ENCODE measurements at regions not wholly inside any gene's neighbourhood (a gene's known extent, or its start where the extent isn't known, plus 50 kb on each side); places are given as distances from the start of the nearest gene placed in this dataset.

DNA sequence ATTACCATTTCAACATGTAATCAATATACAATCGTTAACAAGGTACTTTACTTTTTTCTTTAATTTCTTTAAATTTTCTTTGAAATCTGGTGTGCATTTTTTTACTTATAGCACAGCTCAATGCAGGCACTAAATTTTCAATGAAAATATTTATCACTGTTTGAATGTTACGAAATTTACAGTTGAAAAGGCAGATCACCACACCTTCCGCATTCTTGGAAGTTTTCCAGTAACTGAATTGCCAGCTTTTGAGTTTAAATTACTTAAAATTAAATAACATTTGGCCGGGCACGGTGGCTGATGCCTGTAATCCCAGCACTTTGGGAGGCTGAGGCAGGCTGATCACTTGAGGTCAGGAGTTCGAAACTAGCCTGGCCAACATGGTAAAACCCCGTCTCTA is 309.9 kb downstream of the BMP7 start:
- Histone ChIP-seq H3K36me3 (no peaks in the 10 kb centered on the region), H3K9me3 (no peaks in the 10 kb centered on the region), H3K4me3 (ENCODE audit: low read depth in 1 of 2, low read length in 1 of 2) (no peak overlapping the region), H3K27ac (no peak overlapping the region), H3K27me3 (peaks cover 62% of the 10 kb centered on the region), H3K4me1 (ENCODE audit: control insufficient read depth in 1 of 2, insufficient read depth in 1 of 2, low read depth in 1 of 2, low read length in 1 of 2) (no peaks in the 10 kb centered on the region)
- TF ChIP-seq, protein P1, sequence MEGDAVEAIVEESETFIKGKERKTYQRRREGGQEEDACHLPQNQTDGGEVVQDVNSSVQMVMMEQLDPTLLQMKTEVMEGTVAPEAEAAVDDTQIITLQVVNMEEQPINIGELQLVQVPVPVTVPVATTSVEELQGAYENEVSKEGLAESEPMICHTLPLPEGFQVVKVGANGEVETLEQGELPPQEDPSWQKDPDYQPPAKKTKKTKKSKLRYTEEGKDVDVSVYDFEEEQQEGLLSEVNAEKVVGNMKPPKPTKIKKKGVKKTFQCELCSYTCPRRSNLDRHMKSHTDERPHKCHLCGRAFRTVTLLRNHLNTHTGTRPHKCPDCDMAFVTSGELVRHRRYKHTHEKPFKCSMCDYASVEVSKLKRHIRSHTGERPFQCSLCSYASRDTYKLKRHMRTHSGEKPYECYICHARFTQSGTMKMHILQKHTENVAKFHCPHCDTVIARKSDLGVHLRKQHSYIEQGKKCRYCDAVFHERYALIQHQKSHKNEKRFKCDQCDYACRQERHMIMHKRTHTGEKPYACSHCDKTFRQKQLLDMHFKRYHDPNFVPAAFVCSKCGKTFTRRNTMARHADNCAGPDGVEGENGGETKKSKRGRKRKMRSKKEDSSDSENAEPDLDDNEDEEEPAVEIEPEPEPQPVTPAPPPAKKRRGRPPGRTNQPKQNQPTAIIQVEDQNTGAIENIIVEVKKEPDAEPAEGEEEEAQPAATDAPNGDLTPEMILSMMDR (IDR thresholded peaks at IDR 0.05) = no peak

DNA sequence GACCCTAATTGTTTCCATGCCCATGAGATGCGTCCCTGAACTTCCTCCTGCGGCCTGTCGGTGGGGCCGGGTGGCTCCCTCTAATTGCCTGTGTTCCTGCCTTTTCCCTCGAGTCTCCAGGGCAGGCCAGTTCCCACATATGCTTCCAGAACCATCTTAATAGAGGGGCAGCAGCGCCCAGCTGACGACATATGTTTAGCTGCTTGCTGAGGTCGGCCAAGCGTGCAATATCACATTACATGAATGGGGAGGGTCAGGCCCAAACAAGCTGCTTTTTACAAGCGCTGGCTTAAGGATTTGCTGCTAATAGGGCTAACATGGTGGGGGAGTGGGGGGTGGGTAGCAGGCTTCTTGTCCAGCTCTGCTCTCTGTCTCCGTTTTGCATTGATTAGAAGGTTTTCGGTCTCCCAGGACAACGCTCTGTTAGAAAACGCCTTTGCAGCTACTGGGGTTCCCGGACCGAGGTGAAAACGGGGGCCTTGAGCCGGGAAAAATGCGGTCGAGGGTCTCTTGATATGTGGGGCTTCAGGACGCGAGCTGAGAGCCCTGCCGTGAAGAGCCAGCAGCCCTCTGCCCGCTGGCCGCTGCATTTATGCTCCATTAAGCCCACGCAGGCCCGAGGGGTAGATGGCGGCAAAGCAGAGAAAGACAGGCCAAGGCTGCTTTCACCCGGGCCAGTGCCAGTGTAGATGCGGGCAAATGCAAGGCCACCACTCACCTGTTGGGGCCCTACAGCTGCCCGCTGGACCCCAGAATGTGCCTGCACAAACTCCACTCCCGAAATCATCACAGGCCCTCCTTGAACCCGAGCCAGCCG is 308.5 kb downstream of the BMP7 start:
- Histone ChIP-seq H3K27ac (no peak overlapping the region), H3K27me3 (peaks cover 62% of the 10 kb centered on the region), H3K4me3 (ENCODE audit: low read depth in 1 of 2, low read length in 1 of 2) (no peak overlapping the region), H3K4me1 (ENCODE audit: control insufficient read depth in 1 of 2, insufficient read depth in 1 of 2, low read depth in 1 of 2, low read length in 1 of 2) (no peaks in the 10 kb centered on the region), H3K36me3 (no peaks in the 10 kb centered on the region), H3K9me3 (no peaks in the 10 kb centered on the region)
- TF ChIP-seq, protein P1 (IDR thresholded peaks at IDR 0.05) = no peak

DNA sequence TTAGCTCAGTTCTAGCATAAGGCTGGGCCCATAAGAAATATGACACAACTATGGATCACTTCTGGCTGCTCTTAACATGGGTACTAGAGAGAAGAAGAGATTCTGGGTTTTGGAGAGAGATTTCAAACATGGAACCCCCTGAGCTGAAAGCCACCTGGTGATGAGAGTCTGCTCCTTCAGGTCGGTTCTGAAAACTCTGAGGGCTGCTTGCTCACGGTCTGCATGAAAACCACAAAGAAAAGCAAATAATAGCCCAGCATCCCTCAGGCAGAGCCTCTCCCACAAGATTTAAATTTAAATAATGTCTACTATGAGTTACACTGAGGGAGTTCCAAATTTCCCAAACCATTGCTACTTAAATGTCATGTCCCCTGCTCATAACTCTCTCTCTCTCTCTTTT is 301.5 kb downstream of the BMP7 start:
- no peak overlapping the region for H3K4me3 ChIP-seq (ENCODE audit: low read depth in 1 of 2, low read length in 1 of 2)

DNA sequence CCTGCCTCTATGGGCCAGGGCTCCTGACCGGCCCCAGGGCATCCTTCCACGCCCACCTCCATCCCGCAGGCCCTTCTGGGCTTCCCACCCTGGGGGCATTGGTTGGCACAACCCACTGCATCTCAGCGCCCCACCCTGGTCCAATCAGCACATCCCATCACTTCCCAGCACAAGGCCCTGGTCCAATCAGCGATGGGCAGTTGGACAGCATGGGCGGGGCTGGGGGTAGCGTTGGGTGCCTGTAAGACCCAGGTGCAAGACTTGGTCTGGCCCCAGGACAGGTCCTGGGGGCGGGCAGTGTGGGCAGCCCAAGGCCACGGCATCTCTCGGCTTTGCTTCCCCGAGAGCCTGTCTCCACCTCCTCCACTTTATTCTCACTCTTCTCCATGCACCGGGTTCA is 298.5 kb downstream of the BMP7 start:
- Histone ChIP-seq H3K36me3 (no peaks in the 10 kb centered on the region), H3K4me1 (ENCODE audit: control insufficient read depth in 1 of 2, insufficient read depth in 1 of 2, low read depth in 1 of 2, low read length in 1 of 2) (no peaks in the 10 kb centered on the region), H3K4me3 (ENCODE audit: low read depth in 1 of 2, low read length in 1 of 2) (no peak overlapping the region), H3K9me3 (no peaks in the 10 kb centered on the region), H3K27me3 (peaks cover 22% of the 10 kb centered on the region), H3K27ac (no peak overlapping the region)
- TF ChIP-seq, protein P1 (IDR thresholded peaks at IDR 0.05) = no peak

More for the DNA sequence above, 301.5 kb downstream of the BMP7 start:
- no peak overlapping the region for H3K27ac ChIP-seq
- no peaks in the 10 kb centered on the region for H3K36me3 ChIP-seq
- TF ChIP-seq, protein P1 (IDR thresholded peaks at IDR 0.05) = no peak
- H3K4me1 ChIP-seq (ENCODE audit: control insufficient read depth in 1 of 2, insufficient read depth in 1 of 2, low read depth in 1 of 2, low read length in 1 of 2) = no peaks in the 10 kb centered on the region
- H3K9me3 ChIP-seq = no peaks in the 10 kb centered on the region
- peaks cover 9% of the 10 kb centered on the region for H3K27me3 ChIP-seq

DNA sequence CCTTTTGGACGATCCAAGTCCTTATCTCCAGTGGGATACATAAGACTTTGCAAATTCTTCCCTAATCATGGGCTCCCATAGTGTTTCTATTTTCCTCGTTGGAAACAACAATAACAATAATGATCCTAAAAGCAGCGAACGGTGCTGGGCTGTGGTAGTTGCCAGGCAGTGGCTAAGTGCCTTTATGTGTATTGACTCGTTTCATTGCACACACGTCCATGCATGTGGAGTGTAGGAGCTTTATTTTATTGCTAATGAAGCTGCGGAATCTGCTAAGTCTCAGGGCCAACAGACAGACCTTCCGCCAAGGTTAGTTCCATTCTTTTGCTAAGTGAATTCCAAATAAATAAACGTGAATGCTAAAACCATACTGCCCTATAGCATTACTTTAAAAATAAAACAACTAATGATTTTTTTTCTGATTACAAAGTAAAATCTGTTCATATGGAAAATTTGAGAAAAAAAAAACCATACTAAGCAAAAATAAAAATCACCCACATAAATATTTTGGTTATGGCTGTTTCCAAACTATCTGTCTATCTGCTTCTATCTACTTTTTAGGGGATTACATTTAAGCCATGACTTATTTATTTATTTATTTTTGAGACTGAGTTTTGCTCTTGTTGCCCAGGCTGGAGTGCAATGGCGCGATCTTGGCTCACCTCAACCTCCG is 297.9 kb downstream of the BMP7 start:
- Histone ChIP-seq H3K4me3 (ENCODE audit: low read depth in 1 of 2, low read length in 1 of 2) (no peak overlapping the region), H3K36me3 (no peaks in the 10 kb centered on the region), H3K27ac (no peak overlapping the region), H3K9me3 (no peaks in the 10 kb centered on the region), H3K27me3 (peaks cover 28% of the 10 kb centered on the region), H3K4me1 (ENCODE audit: control insufficient read depth in 1 of 2, insufficient read depth in 1 of 2, low read depth in 1 of 2, low read length in 1 of 2) (no peaks in the 10 kb centered on the region)
- TF ChIP-seq, protein P1 (IDR thresholded peaks at IDR 0.05) = no peak
